ENCODE measurements at regions not wholly inside any gene's neighbourhood (a gene's known extent, or its start where the extent isn't known, plus 50 kb on each side); places are given as distances from the start of the nearest gene placed in this dataset.

DNA sequence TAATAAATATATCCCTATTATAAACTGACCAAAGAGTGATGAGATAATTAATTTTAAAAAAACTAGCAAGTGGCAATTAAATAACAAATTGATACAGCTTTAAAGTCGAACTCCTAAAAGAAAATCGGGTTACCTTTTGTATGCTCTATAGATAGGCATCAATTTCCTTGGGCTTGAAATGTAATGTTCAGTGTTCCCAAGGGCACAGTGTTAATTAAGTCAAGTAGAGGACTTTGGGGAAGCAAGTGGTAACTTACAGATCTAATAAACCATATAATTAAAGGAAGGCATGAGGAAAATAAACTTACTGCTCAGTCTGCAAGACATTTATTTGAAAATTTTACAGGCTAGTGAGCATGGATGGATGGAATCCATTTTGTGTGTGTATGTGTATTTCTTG lies 220.9 kb downstream of the FSCB start:
- TF ChIP-seq, protein P1, sequence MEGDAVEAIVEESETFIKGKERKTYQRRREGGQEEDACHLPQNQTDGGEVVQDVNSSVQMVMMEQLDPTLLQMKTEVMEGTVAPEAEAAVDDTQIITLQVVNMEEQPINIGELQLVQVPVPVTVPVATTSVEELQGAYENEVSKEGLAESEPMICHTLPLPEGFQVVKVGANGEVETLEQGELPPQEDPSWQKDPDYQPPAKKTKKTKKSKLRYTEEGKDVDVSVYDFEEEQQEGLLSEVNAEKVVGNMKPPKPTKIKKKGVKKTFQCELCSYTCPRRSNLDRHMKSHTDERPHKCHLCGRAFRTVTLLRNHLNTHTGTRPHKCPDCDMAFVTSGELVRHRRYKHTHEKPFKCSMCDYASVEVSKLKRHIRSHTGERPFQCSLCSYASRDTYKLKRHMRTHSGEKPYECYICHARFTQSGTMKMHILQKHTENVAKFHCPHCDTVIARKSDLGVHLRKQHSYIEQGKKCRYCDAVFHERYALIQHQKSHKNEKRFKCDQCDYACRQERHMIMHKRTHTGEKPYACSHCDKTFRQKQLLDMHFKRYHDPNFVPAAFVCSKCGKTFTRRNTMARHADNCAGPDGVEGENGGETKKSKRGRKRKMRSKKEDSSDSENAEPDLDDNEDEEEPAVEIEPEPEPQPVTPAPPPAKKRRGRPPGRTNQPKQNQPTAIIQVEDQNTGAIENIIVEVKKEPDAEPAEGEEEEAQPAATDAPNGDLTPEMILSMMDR (IDR thresholded peaks at IDR 0.05), result no peak
- TF ChIP-seq EZH2 (IDR thresholded peaks at IDR 0.05; ENCODE audit: borderline replicate concordance, insufficient read depth, low read depth, low read length, poor library complexity, severe bottlenecking), result no peak

Data from B cell (primary cell).